Epithelial cell of esophagus (primary cell): ENCODE measurements at regions not wholly inside any gene's neighbourhood (a gene's known extent, or its start where the extent isn't known, plus 50 kb on each side); places are given as distances from the start of the nearest gene placed in this dataset.
"Not testable (repeated sequence)": the region's sequence is repeated elsewhere in the genome, so short reads cannot be mapped to it uniquely, and the experiment has no call there.

Experiments used
- DNase-seq: peaks from one replicate; pipeline ENCODE4 v3.0.0; 2010; ENCODE audit warnings: low read depth
- H3K4me3 ChIP-seq: 2 replicates; pipeline ENCODE4 v1.5.1; 2011; ENCODE audit warnings: mild to moderate bottlenecking, low read length, control low read depth
- TF ChIP-seq, protein P1 (sequence below): IDR thresholded peaks from 2 replicates; pipeline ENCODE4 v1.5.1; 2011; ENCODE audit warnings: low read depth, mild to moderate bottlenecking, low read length, control low read depth, inconsistent platforms; ENCODE audit not compliant: insufficient read depth; ENCODE audit errors: missing control alignments

DNA sequence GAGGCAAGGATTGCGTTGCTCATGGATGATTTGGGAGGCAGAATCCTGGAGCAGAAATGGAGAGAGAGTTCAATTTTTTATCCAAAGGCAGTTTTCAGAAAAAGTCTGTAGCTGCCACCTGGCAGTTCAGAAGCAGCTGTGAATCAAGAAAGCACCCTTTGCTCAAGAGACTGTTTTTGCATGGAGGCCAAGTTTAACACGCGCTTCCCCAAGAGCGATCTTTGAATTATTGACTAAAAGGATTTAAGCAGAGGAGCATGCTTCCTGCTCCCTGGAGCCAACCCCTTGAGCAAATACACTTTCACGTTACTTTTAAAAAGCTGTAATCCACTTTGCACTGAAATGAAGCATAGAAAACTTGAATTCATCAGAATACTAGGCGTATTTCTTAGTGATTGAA is 252.4 kb downstream of the RNF144A start:
- no peak for DNase-seq
- no peak overlapping the region for H3K4me3 ChIP-seq
- TF ChIP-seq, protein P1, sequence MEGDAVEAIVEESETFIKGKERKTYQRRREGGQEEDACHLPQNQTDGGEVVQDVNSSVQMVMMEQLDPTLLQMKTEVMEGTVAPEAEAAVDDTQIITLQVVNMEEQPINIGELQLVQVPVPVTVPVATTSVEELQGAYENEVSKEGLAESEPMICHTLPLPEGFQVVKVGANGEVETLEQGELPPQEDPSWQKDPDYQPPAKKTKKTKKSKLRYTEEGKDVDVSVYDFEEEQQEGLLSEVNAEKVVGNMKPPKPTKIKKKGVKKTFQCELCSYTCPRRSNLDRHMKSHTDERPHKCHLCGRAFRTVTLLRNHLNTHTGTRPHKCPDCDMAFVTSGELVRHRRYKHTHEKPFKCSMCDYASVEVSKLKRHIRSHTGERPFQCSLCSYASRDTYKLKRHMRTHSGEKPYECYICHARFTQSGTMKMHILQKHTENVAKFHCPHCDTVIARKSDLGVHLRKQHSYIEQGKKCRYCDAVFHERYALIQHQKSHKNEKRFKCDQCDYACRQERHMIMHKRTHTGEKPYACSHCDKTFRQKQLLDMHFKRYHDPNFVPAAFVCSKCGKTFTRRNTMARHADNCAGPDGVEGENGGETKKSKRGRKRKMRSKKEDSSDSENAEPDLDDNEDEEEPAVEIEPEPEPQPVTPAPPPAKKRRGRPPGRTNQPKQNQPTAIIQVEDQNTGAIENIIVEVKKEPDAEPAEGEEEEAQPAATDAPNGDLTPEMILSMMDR: no peak

DNA sequence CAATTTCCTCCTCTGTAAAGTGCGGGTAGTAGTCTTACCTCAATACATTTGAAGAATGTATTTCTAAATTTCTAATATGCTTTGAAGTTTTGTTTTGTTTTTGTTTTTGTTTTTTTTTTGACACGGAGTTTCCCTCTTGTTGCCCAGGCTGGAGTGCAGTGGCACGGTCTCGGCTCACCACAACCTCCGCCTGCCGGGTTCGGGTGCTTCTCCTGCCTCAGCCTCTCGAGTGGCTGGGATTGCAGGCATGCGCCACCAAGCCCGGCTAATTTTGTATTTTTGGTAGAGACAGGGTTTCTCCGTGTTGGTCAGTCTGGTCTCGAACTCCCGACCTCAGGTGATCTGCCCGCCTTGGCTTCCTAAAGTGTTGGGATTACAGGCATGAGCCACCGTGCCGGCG is 261.8 kb downstream of the RNF144A start:
- not testable (repeated sequence) for H3K4me3 ChIP-seq, DNase-seq

DNA sequence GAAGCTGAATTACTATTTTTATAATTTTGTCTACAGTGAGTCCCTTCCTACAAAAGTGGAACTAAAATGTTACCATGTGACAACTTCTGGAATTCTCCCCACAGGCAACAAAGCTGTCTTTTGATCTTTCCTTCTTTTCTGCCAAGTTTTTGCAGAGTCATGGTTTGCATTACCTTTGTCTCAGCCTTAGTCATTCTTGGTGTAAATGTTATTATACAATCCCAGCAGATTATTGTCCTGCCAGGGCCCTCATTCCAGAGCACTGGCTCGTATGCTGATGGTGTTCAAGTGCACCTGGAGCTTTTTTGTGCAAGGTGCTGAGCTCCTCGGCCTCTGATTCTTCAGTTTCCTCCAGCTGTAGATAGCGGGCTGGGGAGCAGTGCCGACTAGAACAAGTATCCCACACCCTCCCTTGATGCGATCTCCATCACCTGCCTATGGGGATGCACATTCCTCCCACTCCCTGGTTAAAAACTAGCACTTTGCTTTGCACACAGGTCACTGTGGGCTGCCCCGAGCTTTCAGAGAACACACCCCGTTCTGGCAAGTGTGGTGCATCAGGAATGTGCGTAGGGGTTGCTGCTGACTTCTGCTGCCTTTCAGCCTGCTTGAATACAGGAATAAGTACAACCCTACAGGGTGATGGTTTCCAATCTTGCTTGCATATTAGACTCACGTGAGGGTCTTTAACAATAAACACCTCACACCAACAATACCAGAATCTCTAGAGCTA is 263.6 kb downstream of the RNF144A start:
- TF ChIP-seq, protein P1: no peak
- no peak overlapping the region for H3K4me3 ChIP-seq
- DNase-seq: peak; percentile 1

DNA sequence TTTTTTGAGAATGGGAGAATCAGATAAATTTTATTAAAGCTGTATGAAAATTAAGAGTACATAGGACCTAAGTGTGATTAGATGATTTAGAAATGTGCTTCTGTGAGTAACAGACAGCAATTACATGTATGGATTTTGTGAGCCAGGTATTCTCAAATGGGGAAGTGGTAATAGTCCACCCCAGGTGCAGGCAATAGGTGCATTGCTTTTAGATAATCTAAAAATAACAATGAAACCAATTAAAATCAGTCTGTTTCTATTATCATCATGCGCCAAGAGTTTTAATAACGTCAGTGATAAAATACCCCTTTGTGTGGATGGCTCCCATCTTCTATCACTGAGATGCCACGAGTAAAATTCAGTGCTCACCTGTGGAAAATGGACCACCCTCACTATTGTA is 265.3 kb downstream of the RNF144A start:
- no peak for DNase-seq
- no peak overlapping the region for H3K4me3 ChIP-seq
- TF ChIP-seq, protein P1: no peak

GRCh38 chr2:7189106-7189505 is 271.9 kb downstream of the RNF144A start:
- TF ChIP-seq, protein P1: no peak
- H3K4me3 ChIP-seq: no peak overlapping the region
- no peak for DNase-seq

GRCh38 chr2:7190587-7191324 is 273.5 kb downstream of the RNF144A start:
- TF ChIP-seq, protein P1: no peak
- H3K4me3 ChIP-seq: no peak overlapping the region
- DNase-seq: no peak

DNA sequence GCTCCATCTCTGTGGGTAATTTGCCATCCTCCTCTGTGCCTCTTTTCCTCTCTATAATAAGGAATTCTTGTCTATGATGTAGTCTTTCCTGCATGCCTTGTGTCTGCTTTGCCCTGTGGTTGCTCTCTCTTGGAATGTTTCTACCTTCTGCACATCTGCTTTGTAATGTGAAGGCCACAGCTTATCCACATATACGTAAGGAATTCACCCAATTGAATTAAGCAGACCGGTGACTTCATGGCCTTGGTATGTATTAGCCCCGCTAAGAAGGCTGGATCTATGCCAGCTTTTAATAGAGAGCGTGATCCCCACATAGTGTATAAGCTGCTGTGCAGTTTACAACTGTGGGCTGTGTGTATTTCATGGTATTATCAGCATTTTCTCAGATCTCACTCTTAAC is 274.7 kb downstream of the RNF144A start:
- peak; percentile 4 for DNase-seq
- H3K4me3 ChIP-seq: no peak overlapping the region
- TF ChIP-seq, protein P1: no peak
